ENCODE measurements at regions not wholly inside any gene's neighbourhood (a gene's known extent, or its start where the extent isn't known, plus 50 kb on each side); places are given as distances from the start of the nearest gene placed in this dataset.

DNA sequence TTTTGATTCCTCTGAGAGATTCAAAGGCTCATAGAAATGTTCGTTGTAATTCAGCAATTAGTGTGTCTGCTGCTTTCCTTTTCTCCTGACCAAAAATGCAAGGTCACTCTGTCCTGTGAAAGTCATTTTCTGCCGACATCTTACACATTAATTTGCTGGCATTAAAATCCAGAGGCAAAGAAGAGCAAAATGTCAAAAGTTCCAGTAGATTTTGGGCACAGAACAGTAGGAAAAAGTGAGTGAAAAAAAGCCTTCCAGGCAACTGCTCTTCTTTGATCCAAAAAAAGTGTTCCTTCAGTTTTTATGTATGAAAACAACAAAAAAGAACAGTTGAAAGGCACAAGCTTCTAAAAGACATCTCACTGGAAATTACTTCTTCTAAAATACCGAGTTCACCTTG is 413.8 kb downstream of the FOXO1 start:
- intact Hi-C loops (cut with DNase I; ENCODE audit: low total_unique reads) = no loop called here
- DNase-seq = no peak
- 75 to 81% (median 78%) methylated on average over 3 of the region's 3 CpGs for WGBS, 5 donors
- Histone ChIP-seq H3K36me3 (no peaks in the 10 kb centered on the region), H3K27ac (no peak overlapping the region), H3K4me1 (no peaks in the 10 kb centered on the region), H3K9me3 (peaks cover 0 to 11% (median 0%) of the 10 kb centered on the region in 4 donors), H3K27me3 (no peaks in the 10 kb centered on the region), H3K4me3 (no peak overlapping the region)
- TF ChIP-seq, protein P1, sequence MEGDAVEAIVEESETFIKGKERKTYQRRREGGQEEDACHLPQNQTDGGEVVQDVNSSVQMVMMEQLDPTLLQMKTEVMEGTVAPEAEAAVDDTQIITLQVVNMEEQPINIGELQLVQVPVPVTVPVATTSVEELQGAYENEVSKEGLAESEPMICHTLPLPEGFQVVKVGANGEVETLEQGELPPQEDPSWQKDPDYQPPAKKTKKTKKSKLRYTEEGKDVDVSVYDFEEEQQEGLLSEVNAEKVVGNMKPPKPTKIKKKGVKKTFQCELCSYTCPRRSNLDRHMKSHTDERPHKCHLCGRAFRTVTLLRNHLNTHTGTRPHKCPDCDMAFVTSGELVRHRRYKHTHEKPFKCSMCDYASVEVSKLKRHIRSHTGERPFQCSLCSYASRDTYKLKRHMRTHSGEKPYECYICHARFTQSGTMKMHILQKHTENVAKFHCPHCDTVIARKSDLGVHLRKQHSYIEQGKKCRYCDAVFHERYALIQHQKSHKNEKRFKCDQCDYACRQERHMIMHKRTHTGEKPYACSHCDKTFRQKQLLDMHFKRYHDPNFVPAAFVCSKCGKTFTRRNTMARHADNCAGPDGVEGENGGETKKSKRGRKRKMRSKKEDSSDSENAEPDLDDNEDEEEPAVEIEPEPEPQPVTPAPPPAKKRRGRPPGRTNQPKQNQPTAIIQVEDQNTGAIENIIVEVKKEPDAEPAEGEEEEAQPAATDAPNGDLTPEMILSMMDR (IDR thresholded peaks at IDR 0.05) = no peak
- TF ChIP-seq EP300 (IDR thresholded peaks at IDR 0.05) (no peak), POLR2A (IDR thresholded peaks at IDR 0.05) (no peak), POLR2AphosphoS5 (IDR thresholded peaks at IDR 0.05) (no peak)

- Histone ChIP-seq H3K27ac (no peak overlapping the region), H3K4me1 (no peaks in the 10 kb centered on the region), H3K36me3 (no peaks in the 10 kb centered on the region), H3K9me3 (peaks cover 0 to 7% (median 0%) of the 10 kb centered on the region in 4 donors), H3K27me3 (no peaks in the 10 kb centered on the region), H3K4me3 (no peak overlapping the region)
- TF ChIP-seq EP300 (IDR thresholded peaks at IDR 0.05) (no peak), POLR2AphosphoS5 (IDR thresholded peaks at IDR 0.05) (no peak), POLR2A (IDR thresholded peaks at IDR 0.05) (no peak)
- TF ChIP-seq, protein P1 (IDR thresholded peaks at IDR 0.05) = no peak
- no peak for DNase-seq
- intact Hi-C loops (cut with DNase I; ENCODE audit: low total_unique reads) = no loop called here
- WGBS, 5 donors = 93 to 100% (median 95%) methylated on average over 2 of the region's 2 CpGs
These were observed 412.0 kb downstream of the FOXO1 start for GRCh38 chr13:40254394-40254793.

- no peaks in the 10 kb centered on the region for H3K27me3 ChIP-seq
- H3K27ac ChIP-seq = no peak overlapping the region
- DNase-seq = no peak
- H3K36me3 ChIP-seq = no peaks in the 10 kb centered on the region
- no peaks in the 10 kb centered on the region for H3K4me1 ChIP-seq
- intact Hi-C loops (cut with DNase I; ENCODE audit: low total_unique reads) = no loop called here
- WGBS, 5 donors = 70 to 86% (median 82%) methylated on average over 5 of the region's 5 CpGs
- H3K9me3 ChIP-seq = no peaks in the 10 kb centered on the region
- no peak overlapping the region for H3K4me3 ChIP-seq
- no peak for TF ChIP-seq POLR2AphosphoS5 (IDR thresholded peaks at IDR 0.05)
- TF ChIP-seq, protein P1 (IDR thresholded peaks at IDR 0.05) = no peak
- TF ChIP-seq EP300 (IDR thresholded peaks at IDR 0.05) = no peak
- no peak for TF ChIP-seq POLR2A (IDR thresholded peaks at IDR 0.05)
These were observed 410.9 kb downstream of the FOXO1 start for GRCh38 chr13:40255551-40255950.

DNA sequence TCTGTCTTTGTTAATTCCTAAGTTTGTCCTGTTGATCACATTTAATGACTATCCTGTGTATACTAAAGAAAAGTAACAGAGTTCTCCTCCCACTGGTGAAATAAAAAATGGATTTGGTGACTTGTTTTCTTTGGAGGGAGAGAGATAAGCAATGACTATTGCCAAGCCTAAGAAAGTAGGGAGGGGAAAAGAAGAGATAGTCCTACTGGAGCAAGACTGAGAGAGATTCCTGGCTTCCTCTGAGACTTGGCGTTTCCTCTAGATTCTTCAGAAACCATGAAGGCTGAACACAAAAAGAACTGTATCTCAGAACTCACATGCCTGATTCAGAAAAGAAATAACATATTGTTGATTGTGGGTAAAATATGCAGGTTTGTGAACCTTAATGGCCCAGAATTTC is 406.5 kb downstream of the FOXO1 start:
- Histone ChIP-seq H3K27ac (peak overlapping the region in 1 of 5 donors; percentile 24), H3K4me1 (no peaks in the 10 kb centered on the region), H3K4me3 (no peak overlapping the region), H3K36me3 (no peaks in the 10 kb centered on the region), H3K27me3 (no peaks in the 10 kb centered on the region), H3K9me3 (no peaks in the 10 kb centered on the region)
- intact Hi-C loops (cut with DNase I; ENCODE audit: low total_unique reads) = no loop called here
- peak in 1 of 2 donors; percentile 49 for DNase-seq
- TF ChIP-seq EP300 (IDR thresholded peaks at IDR 0.05) (no peak), POLR2AphosphoS5 (IDR thresholded peaks at IDR 0.05) (no peak), POLR2A (IDR thresholded peaks at IDR 0.05) (no peak)
- TF ChIP-seq, protein P1 (IDR thresholded peaks at IDR 0.05) = no peak
- 50 to 87% (median 73%) methylated on average over 1 of the region's 1 CpG for WGBS, 5 donors
